ENCODE measurements at regions not wholly inside any gene's neighbourhood (a gene's known extent, or its start where the extent isn't known, plus 50 kb on each side); places are given as distances from the start of the nearest gene placed in this dataset.

- H3K4me1 Mint-ChIP-seq (ENCODE audit: low read depth, unreplicated experiment), result peaks cover 3% of the 10 kb centered on the region
- H3K27ac Mint-ChIP-seq (ENCODE audit: unreplicated experiment), result no peak overlapping the region
- peaks cover 2% of the 10 kb centered on the region for H3K27me3 Mint-ChIP-seq (ENCODE audit: unreplicated experiment)
- H3K4me3 Mint-ChIP-seq (ENCODE audit: unreplicated experiment), result no peak overlapping the region
- DNase-seq, result no peak
- H3K36me3 Mint-ChIP-seq (ENCODE audit: unreplicated experiment), result no peaks in the 10 kb centered on the region
- H3K9me3 Mint-ChIP-seq (ENCODE audit: unreplicated experiment), result peaks cover 3% of the 10 kb centered on the region
- no peak for TF ChIP-seq CTCF (IDR thresholded peaks at IDR 0.05; ENCODE audit: partially characterized antibody, unreplicated experiment)
Observed at GRCh38 chr3:78161736-78162135, 1121.8 kb downstream of the ROBO2 start.

- no peak for TF ChIP-seq CTCF (IDR thresholded peaks at IDR 0.05; ENCODE audit: partially characterized antibody, unreplicated experiment)
- Mint-ChIP-seq H3K36me3 (ENCODE audit: unreplicated experiment) (no peaks in the 10 kb centered on the region), H3K4me3 (ENCODE audit: unreplicated experiment) (no peak overlapping the region), H3K4me1 (ENCODE audit: low read depth, unreplicated experiment) (peaks cover 3% of the 10 kb centered on the region), H3K9me3 (ENCODE audit: unreplicated experiment) (peaks cover 1% of the 10 kb centered on the region), H3K27me3 (ENCODE audit: unreplicated experiment) (peaks cover 2% of the 10 kb centered on the region), H3K27ac (ENCODE audit: unreplicated experiment) (peak overlapping the region; percentile 50)
- no peak for DNase-seq
Observed at GRCh38 chr3:78163379-78163778, 1123.5 kb downstream of the ROBO2 start.

GRCh38 chr3:78165876-78166275, 1126.0 kb downstream of the ROBO2 start:
- Mint-ChIP-seq H3K27me3 (ENCODE audit: unreplicated experiment) (peaks cover 2% of the 10 kb centered on the region), H3K27ac (ENCODE audit: unreplicated experiment) (no peak overlapping the region), H3K36me3 (ENCODE audit: unreplicated experiment) (no peaks in the 10 kb centered on the region), H3K4me1 (ENCODE audit: low read depth, unreplicated experiment) (peaks cover 3% of the 10 kb centered on the region), H3K4me3 (ENCODE audit: unreplicated experiment) (no peak overlapping the region), H3K9me3 (ENCODE audit: unreplicated experiment) (peaks cover 1% of the 10 kb centered on the region)
- DNase-seq, result no peak
- TF ChIP-seq CTCF (IDR thresholded peaks at IDR 0.05; ENCODE audit: partially characterized antibody, unreplicated experiment), result no peak

- Mint-ChIP-seq H3K4me3 (ENCODE audit: unreplicated experiment) (no peak overlapping the region), H3K27me3 (ENCODE audit: unreplicated experiment) (no peaks in the 10 kb centered on the region), H3K4me1 (ENCODE audit: low read depth, unreplicated experiment) (no peaks in the 10 kb centered on the region), H3K27ac (ENCODE audit: unreplicated experiment) (no peak overlapping the region), H3K9me3 (ENCODE audit: unreplicated experiment) (no peaks in the 10 kb centered on the region), H3K36me3 (ENCODE audit: unreplicated experiment) (no peaks in the 10 kb centered on the region)
- no peak for DNase-seq
- TF ChIP-seq CTCF (IDR thresholded peaks at IDR 0.05; ENCODE audit: partially characterized antibody, unreplicated experiment), result no peak
Observed at GRCh38 chr3:78174821-78175220, 1134.9 kb downstream of the ROBO2 start.

GRCh38 chr3:78176869-78177268, 1137.0 kb downstream of the ROBO2 start:
- H3K27me3 Mint-ChIP-seq (ENCODE audit: unreplicated experiment), result no peaks in the 10 kb centered on the region
- H3K4me1 Mint-ChIP-seq (ENCODE audit: low read depth, unreplicated experiment), result no peaks in the 10 kb centered on the region
- H3K4me3 Mint-ChIP-seq (ENCODE audit: unreplicated experiment), result no peak overlapping the region
- DNase-seq, result no peak
- H3K27ac Mint-ChIP-seq (ENCODE audit: unreplicated experiment), result no peak overlapping the region
- no peaks in the 10 kb centered on the region for H3K9me3 Mint-ChIP-seq (ENCODE audit: unreplicated experiment)
- H3K36me3 Mint-ChIP-seq (ENCODE audit: unreplicated experiment), result no peaks in the 10 kb centered on the region
- TF ChIP-seq CTCF (IDR thresholded peaks at IDR 0.05; ENCODE audit: partially characterized antibody, unreplicated experiment), result no peak
